GM18870 (cell line): ENCODE measurements at regions not wholly inside any gene's neighbourhood (a gene's known extent, or its start where the extent isn't known, plus 50 kb on each side); places are given as distances from the start of the nearest gene placed in this dataset.
"Not testable (repeated sequence)": the region's sequence is repeated elsewhere in the genome, so short reads cannot be mapped to it uniquely, and the experiment has no call there.

Source experiments
- ATAC-seq: cut with Tn5 transposase; IDR thresholded peaks from one replicate; pipeline ENCODE4 v1.9.1; 2021; ENCODE audit warnings: moderate library complexity; ENCODE audit not compliant: unreplicated experiment

DNA sequence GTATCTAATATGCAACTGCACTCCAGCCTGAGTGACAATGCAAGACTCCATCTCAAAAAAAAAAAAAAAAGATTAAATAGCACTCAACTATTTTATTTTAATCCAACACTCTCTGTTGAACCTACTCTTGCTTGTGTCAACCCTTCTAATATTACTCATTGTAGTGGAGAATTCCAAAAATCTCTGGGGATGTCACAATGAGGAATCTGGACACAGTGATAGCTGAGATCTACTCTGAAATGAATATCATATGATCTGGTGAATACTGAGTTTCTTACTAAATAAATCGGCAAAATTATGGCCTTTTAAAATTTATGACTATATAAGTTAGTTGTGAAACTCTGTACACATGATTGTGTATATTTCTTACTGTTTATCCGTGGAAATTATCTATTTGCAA lies 418.2 kb downstream of the BCAT1 start:
- ATAC-seq: no peak

DNA sequence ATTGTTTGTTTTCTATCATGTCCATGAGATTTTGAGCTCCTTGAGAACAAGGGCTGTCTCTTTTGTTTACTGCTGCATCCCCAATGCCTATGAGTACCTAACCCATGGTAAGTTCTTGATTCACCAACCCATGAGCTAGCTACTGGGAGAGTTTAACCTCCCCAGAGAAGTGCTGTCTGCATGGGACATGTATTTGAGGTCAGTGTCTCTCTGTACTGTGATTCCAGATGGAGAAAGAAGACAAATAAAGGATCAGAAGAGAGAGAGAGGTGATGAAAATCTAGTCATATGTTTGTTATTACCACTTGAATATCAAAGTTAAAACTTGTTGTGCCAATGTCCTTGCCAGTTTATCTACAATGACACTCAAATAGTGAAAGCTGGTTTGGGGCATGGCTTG lies 421.8 kb downstream of the BCAT1 start:
- no peak for ATAC-seq

DNA sequence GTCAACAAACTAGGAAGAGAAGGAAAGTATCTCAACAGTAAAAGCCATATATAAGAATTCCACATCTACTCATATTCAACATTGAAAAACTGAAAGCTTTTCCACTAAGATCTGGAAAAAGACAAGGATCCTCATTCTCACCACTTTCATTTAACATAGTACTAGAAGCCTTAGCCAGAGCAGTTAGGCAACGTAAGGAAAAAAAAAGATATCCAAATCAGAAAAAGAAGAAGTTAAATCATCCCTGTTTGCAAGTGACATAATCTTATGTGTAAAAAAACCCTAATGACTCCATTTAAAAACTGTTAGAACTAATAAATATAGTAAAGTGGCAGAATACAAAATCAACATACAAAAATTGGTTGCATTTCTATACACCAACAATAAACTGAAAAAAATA lies 426.2 kb downstream of the BCAT1 start:
- no peak for ATAC-seq

DNA sequence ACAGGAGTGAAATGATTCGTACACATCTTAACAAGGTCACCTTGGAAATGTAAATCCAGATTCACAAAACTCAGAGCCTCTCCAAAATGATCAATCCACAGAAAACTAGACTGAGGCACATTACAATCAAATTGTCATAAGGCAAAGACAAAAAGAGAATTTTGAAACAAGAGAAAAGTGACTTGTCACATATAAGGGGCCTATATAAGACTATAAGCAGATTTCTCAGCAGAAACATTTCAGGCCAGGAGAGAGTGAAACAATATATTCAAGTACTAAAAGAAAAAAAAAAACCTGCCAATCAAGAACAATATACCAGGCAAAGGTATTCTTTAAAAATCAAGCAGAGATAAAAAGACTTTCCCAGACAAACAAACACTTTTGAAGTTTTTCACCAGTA lies 429.1 kb downstream of the BCAT1 start:
- no peak for ATAC-seq

DNA sequence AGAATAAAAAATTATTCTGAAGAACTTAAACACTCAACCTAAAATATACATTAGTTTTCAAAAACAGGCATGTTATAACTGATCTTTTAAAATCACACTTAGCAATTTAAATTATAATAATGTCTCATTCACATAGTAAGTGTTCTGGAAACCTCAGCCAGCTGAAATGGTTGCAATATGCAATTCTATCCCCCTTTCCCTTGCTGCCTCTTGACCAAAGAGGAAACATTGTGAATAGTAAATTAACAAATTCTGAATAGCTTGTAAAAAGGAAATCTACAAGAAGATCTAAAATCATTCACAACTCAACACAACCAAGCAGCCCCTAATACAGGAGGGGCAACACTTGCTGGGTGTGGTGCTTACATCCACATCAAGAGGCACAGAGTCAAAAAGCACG lies 431.9 kb downstream of the BCAT1 start:
- ATAC-seq: no peak

DNA sequence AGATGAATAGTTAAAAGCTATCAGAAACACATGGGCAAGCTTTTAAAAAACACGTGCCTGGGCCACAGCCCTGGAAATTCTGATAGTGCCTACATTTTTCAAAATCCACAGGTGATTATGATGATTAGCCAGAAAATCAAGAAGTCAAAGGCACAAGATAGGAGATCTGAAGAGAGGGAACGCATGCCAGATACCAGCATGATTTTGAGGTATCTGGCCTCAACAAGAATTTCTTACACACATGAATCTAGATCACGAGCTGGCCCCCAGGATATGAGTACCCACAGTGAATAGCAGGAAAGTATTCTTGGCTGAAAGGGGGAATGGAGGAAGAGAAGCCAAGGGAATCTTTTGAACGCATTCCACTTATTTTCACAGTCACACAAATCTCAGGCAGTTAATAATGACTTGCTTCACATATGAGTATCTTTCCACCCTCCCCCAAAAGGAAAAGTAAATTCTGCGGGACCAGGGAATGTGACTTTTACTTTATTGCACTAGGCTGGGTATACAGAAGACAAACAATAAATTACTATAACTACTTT lies 438.2 kb downstream of the BCAT1 start:
- no peak for ATAC-seq

DNA sequence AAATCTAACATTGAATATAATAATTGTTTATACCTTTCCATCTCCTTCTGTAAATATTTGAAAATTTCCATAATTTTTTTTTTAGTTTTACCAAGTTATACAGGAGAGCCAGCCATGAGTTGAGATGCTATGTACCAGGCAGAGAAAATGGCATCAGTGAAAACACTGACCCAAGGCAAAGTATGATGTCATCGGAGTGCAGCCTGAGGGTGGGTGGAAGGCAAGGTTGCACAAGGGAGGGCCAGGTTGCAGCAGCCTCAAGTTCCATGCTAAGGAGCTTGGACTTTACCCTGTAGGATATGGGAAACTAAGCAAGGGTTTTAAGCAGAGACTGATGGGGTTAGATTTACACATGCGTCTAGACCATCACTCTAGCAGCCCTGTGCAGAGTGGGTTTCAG lies 441.1 kb downstream of the BCAT1 start:
- ATAC-seq: no peak

DNA sequence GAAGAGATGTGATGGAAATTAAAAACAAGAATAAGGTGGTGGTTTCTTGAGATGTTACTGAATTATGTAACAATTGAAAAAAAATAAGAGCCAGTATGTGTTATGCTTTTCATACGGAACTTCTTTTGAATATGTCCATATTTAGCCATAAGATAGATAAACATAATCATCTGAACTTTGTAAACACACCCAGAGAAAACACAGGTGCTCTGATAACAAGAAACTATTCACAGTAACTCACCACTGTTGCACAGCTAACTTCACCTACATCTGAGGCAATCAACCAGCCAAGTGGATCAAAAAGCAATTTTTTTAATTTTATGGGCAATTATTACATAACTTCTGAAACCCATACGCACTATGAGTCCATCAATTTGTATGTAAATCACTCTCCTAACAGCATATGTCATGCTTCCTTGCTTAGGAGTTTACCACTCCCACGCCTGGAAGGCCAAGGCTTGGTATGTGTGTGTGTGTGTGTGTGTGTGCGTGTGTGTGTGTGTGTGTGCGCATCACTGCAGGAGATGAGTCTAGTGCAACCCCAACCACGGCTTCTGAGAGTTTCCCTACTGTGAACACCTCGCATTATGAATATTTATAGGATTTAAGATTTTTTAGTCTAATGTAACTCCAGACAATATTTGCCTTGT lies 443.4 kb downstream of the BCAT1 start:
- ATAC-seq: no peak

DNA sequence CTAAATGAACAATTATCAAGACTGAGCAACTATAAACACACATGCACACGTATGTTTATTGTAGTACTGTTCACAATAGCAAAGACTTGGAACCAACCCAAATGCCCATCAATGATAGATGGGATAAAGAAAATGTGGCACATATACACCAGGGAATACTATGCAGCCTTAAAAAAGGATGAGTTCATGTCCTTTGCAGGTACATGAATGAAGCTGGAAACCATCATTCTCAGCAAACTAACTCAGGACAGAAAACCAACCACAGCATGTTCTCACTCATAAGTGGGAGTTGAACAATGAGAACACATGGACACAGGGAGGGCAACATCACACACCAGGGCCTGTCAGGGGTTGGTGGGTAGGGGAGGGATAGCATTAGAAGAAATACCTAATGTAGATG lies 445.4 kb downstream of the BCAT1 start:
- ATAC-seq: not testable (repeated sequence)

- ATAC-seq: no peak
Measured at GRCh38 chr12:24500831-24501230, 448.1 kb downstream of the BCAT1 start.

DNA sequence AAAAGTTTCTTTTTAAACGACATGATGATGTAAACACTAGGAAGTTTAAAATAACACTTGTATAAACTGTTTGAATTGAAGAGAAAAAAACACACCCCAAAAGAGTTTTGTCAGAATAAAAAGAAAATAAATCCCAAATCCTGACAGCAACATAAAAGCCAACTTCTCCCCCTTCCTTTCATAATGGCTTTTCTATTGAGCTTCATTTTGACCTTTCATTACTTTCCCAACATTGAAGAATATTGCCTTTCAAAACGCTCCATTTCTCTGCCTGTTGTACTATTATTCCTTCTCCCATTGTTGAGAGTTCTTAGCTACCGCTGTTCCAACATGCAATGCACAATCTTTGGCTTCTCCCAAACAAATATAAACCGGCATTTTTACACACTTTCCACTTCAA lies 448.5 kb downstream of the BCAT1 start:
- ATAC-seq: no peak

DNA sequence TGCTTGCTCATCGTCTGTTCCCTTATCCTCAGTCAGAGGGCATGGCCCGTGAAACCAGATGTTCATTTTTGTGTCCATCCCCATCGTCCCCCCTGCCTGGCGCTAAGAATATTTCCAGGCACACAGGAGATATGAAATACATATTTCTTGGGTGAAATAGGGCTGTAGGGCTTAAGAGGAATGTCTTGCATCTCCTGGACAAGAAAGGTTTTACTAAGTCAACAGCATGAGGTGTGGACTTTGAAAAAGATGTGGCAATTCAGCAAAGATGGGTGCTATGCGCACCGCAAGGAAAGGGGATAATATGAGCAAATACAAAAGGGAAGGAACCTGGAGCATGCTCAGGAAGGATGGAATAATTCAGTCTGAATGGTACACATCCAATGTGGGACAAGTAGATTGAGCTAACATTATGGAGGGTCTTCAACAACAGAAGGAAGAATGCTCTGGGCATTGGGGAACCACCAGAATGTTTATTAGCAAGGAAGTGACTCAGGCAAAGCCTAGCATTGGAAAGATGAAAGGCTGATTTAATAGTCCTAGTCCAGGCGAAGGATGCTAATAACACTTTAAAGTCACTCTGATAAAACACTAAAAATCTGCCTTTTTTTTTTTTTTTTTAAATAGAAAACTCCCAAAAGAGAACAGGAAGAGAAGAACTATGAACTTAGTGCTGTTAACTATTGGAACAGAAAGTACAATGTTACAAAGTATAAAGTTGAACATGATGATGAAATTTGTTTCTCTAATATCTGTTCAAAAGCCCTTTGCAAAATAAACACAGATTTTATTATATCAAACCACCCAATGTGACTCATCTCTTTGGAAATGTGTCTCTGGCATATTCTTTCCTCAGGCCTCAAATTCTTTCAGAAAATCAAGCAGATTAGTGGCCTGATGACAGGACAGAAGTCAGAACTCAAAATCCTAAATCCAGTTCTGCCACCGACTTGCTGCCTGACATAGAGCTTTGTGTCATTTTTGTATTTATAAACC lies 449.5 kb downstream of the BCAT1 start:
- ATAC-seq: no peak

GRCh38 chr12:24496755-24497154 lies 452.1 kb downstream of the BCAT1 start:
- no peak for ATAC-seq

- ATAC-seq: no peak
Measured at GRCh38 chr12:24494401-24494800, 454.5 kb downstream of the BCAT1 start.

- no peak for ATAC-seq
Measured at GRCh38 chr12:24491968-24492367, 456.9 kb downstream of the BCAT1 start.

DNA sequence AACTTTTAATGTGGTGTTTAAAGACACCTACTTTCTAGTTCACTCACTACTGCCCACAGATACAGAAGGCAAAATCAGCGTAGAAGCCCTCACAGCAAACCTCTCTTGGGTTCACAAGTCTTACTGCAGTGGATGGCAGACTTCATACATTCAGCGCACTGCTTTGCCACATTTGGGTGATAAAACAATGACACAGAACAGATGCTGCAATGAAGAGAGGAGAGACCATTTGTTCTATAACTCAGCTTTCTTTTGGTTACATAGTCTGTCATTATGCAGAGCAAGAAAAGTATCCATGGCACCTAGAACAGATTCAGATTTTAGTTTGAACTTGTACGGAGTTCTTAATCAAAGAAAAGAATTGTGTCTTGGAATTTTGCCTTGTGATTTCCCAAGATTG lies 459.0 kb downstream of the BCAT1 start:
- ATAC-seq: no peak

GRCh38 chr12:24488906-24489619 lies 459.8 kb downstream of the BCAT1 start:
- no peak for ATAC-seq

DNA sequence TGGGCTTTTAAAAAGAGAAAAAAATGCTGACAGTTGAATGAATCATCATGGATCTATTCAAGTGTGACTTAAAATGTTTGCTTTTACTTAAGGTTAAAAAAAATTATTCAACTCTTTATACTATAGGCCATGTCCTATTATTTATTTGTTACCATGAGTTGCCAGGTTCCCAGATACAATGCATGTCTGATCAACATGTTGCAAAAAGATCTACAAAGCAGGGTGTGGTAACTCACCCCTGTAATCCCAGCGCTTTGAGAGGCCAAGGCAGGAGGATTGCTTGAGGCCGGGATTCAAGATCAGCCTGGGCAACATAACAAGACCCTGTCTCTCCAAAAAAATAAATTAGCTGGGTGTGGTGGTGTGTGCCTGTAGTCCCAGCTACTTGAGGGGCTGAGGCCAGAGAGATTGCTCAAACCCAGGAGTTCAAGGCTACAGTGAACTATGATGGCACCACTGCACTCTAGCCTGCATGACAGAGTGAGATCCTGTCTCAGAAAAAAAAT lies 460.8 kb downstream of the BCAT1 start:
- ATAC-seq: no peak

GRCh38 chr12:24487606-24488005 lies 461.3 kb downstream of the BCAT1 start:
- ATAC-seq: no peak

DNA sequence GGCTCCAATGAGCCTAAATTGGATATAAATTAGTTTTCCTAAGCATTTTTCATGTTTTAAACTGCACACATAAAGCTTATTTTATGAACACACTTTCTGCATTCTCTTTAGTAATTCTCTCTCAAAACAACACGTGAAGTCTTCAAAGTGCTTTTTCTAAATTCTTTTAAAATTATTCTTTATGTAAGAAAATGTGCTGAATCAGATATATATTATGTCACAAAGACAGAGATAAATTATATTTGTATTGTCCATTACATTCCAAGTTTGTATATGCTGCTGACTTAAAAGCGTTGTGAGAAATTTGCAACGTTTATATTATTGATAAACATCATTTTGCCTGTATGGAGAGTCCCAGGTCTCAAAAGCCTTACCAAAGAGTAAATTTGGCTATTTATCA lies 465.2 kb downstream of the BCAT1 start:
- no peak for ATAC-seq
